A673 (cell line): ENCODE measurements at regions not wholly inside any gene's neighbourhood (a gene's known extent, or its start where the extent isn't known, plus 50 kb on each side); places are given as distances from the start of the nearest gene placed in this dataset.

Source experiments
- CTCF ChIP-seq: fragments of 300-800, 200-600 bp; sonication (generic); conservative IDR thresholded peaks from 2 replicates; pipeline ENCODE4 v1.5.1; 2017; ENCODE audit warnings: low read depth, mild to moderate bottlenecking, antibody characterized with exemption, low read length, moderate library complexity, mixed read lengths
- EZH2 ChIP-seq: fragments of 200-600 bp; sonication (generic); IDR thresholded peaks from 2 replicates; pipeline ENCODE4 v1.6.1; 2017; ENCODE audit warnings: borderline replicate concordance, low read depth, mild to moderate bottlenecking, mixed read lengths, antibody characterized with exemption, low read length; ENCODE audit not compliant: poor library complexity, severe bottlenecking

DNA sequence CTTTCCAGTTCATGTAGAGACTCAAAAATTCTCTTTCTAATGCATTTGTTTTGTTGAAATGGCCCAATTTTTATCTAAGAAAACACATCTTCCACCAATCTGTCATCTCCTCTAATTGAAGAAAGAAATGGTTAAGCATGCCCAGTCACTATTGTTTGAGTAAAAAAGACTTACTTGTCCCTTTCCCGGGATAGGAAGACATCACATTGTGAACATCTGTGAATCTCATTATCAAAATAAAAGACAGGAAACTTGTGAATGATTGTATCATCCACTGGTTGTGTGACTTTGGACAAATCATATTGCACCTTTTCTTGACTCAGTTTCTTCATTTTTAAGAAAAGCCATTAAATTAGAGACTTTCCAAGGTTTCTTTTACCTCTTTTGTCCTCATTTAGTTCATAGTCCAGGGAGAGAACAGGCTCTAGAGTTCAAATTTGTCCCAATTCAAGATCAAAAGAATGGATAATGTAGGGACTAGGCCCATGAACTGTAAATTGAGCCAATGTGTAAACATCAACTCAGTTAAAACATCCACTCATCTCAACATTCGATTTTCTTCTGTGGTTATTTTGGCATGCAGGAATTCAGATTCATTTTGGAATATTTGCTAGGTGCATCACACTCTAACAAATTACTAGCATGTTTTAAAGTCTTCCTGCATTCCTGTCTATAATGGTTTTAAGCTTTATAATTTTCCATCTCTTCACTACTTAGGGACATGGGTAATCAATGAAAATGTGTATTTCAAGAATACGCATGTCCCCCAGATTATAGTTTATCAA lies 838.0 kb upstream of the WWC1 start:
- TF ChIP-seq CTCF (no peak), EZH2 (no peak)
